ENCODE measurements at regions not wholly inside any gene's neighbourhood (a gene's known extent, or its start where the extent isn't known, plus 50 kb on each side); places are given as distances from the start of the nearest gene placed in this dataset.
"Not testable (repeated sequence)": the region's sequence is repeated elsewhere in the genome, so short reads cannot be mapped to it uniquely, and the experiment has no call there.

- DNase-seq = no peak
These were observed 379.2 kb upstream of the ZFHX3 start for GRCh38 chr16:73427164-73427563.

GRCh38 chr16:73426433-73427160, 378.7 kb upstream of the ZFHX3 start:
- no peak for DNase-seq

- DNase-seq = no peak
These were observed 372.7 kb upstream of the ZFHX3 start for GRCh38 chr16:73420676-73421075.

GRCh38 chr16:73420244-73420643, 372.3 kb upstream of the ZFHX3 start:
- no peak for DNase-seq

- no peak for DNase-seq
These were observed 370.8 kb upstream of the ZFHX3 start for GRCh38 chr16:73418691-73419090.

GRCh38 chr16:73418051-73418450, 370.1 kb upstream of the ZFHX3 start:
- DNase-seq = no peak

GRCh38 chr16:73415286-73415685, 367.4 kb upstream of the ZFHX3 start:
- DNase-seq = no peak

- no peak for DNase-seq
These were observed 366.7 kb upstream of the ZFHX3 start for GRCh38 chr16:73414638-73415037.

- no peak for DNase-seq
These were observed 365.9 kb upstream of the ZFHX3 start for GRCh38 chr16:73413830-73414190.

GRCh38 chr16:73413091-73413829, 365.3 kb upstream of the ZFHX3 start:
- DNase-seq = no peak

GRCh38 chr16:73412416-73412815, 364.5 kb upstream of the ZFHX3 start:
- no peak for DNase-seq

- no peak for DNase-seq
These were observed 360.8 kb upstream of the ZFHX3 start for GRCh38 chr16:73408716-73409115.

- DNase-seq = no peak
These were observed 360.4 kb upstream of the ZFHX3 start for GRCh38 chr16:73408311-73408710.

GRCh38 chr16:73405851-73406250, 357.9 kb upstream of the ZFHX3 start:
- DNase-seq = no peak

GRCh38 chr16:73404001-73404400, 356.1 kb upstream of the ZFHX3 start:
- DNase-seq = no peak

- DNase-seq = no peak
These were observed 355.4 kb upstream of the ZFHX3 start for GRCh38 chr16:73403291-73403690.

GRCh38 chr16:73400951-73401350, 353.0 kb upstream of the ZFHX3 start:
- no peak for DNase-seq

GRCh38 chr16:73399997-73400396, 352.1 kb upstream of the ZFHX3 start:
- DNase-seq = no peak

GRCh38 chr16:73399486-73399885, 351.6 kb upstream of the ZFHX3 start:
- no peak for DNase-seq

- not testable (repeated sequence) for DNase-seq
These were observed 350.7 kb upstream of the ZFHX3 start for GRCh38 chr16:73398604-73399003.

- DNase-seq = no peak
These were observed 348.6 kb upstream of the ZFHX3 start for GRCh38 chr16:73396556-73396955.

- no peak for DNase-seq
These were observed 343.0 kb upstream of the ZFHX3 start for GRCh38 chr16:73390936-73391335.

- DNase-seq = no peak
These were observed 342.6 kb upstream of the ZFHX3 start for GRCh38 chr16:73390491-73390890.

- no peak for DNase-seq
These were observed 341.2 kb upstream of the ZFHX3 start for GRCh38 chr16:73389085-73389484.

GRCh38 chr16:73387979-73388378, 340.1 kb upstream of the ZFHX3 start:
- DNase-seq = no peak

Measured in activated CD8-positive, alpha-beta memory T cell treated with anti-CD3 and anti-CD28 coated beads, Interleukin-2, amount 50 U/mL, for 48 hours (primary cell).